ENCODE measurements at regions not wholly inside any gene's neighbourhood (a gene's known extent, or its start where the extent isn't known, plus 50 kb on each side); places are given as distances from the start of the nearest gene placed in this dataset.

DNA sequence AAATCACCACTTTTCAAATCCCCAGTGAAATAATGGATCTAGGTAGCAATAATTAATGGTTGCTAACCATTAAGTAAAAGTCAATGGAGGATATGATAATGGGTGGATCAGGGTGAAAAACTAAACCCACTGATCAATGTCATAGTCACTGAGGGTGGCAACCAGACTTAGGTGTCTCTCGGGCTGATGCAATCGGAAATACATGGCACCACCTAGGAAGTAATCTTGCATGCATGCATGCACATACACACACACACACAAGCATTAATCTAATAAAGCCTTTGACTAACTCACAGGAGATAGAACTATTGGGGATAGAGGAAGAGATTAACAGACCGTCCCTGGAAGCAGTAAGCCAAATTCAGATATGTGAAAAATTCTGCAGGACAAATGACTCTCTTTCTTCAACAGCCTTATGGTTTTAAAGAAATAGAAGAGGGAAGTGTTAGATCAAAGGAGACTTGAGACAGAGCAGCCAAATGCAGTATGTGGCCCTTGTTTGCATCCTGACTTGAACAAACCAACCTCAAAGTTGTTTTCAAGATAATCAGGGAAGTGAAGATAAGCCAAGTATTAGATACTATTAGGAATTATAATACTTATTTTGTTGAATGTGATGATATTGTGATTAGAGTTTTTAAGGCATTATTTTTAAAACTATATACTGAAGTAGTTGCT lies 186.0 kb upstream of the RMP24 start:
- no peak for TF ChIP-seq EZH2 (IDR thresholded peaks at IDR 0.05)
- TF ChIP-seq, protein P1, sequence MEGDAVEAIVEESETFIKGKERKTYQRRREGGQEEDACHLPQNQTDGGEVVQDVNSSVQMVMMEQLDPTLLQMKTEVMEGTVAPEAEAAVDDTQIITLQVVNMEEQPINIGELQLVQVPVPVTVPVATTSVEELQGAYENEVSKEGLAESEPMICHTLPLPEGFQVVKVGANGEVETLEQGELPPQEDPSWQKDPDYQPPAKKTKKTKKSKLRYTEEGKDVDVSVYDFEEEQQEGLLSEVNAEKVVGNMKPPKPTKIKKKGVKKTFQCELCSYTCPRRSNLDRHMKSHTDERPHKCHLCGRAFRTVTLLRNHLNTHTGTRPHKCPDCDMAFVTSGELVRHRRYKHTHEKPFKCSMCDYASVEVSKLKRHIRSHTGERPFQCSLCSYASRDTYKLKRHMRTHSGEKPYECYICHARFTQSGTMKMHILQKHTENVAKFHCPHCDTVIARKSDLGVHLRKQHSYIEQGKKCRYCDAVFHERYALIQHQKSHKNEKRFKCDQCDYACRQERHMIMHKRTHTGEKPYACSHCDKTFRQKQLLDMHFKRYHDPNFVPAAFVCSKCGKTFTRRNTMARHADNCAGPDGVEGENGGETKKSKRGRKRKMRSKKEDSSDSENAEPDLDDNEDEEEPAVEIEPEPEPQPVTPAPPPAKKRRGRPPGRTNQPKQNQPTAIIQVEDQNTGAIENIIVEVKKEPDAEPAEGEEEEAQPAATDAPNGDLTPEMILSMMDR (IDR thresholded peaks at IDR 0.05), result no peak

Data from neural progenitor cell (in vitro differentiated cells).